H1 (cell line): ENCODE measurements at regions not wholly inside any gene's neighbourhood (a gene's known extent, or its start where the extent isn't known, plus 50 kb on each side); places are given as distances from the start of the nearest gene placed in this dataset.

Experiments used
- BRCA1 ChIP-seq: IDR thresholded peaks from 2 replicates; pipeline ENCODE4 v1.6.1; 2012; ENCODE audit warnings: low read depth, low read length, improper control_type of control experiment
- FOSL1 ChIP-seq: IDR thresholded peaks from 2 replicates; pipeline ENCODE4 v1.6.1; 2011; ENCODE audit warnings: mild to moderate bottlenecking, low read depth, low read length, moderate library complexity; ENCODE audit not compliant: insufficient read depth
- RAD21 ChIP-seq, 2 experiments: IDR thresholded peaks in 1 of 2; conservative IDR thresholded peaks in 1 of 2; 2 replicates each; pipeline ENCODE4 v1.6.1; 2011; ENCODE audit warnings: low read depth in 2 of 2, low read length in 2 of 2, improper control_type of control experiment in 1 of 2, inconsistent platforms in 1 of 2, mild to moderate bottlenecking in 1 of 2, moderate library complexity in 1 of 2
- SP1 ChIP-seq: IDR thresholded peaks from 2 replicates; pipeline ENCODE4 v1.6.1; 2011; ENCODE audit warnings: low read depth, low read length
- TAF1 ChIP-seq: IDR thresholded peaks from 2 replicates; pipeline ENCODE4 v1.6.1; 2011; ENCODE audit warnings: mild to moderate bottlenecking, low read depth, low read length
- TF ChIP-seq, protein P1 (sequence below): fragments of 300-600 bp; sonication (generic); IDR thresholded peaks from 2 replicates; pipeline ENCODE4 v1.7.1; 2012; ENCODE audit warnings: low read length, moderate library complexity, mild to moderate bottlenecking, inconsistent platforms; ENCODE audit not compliant: insufficient replicate concordance

DNA sequence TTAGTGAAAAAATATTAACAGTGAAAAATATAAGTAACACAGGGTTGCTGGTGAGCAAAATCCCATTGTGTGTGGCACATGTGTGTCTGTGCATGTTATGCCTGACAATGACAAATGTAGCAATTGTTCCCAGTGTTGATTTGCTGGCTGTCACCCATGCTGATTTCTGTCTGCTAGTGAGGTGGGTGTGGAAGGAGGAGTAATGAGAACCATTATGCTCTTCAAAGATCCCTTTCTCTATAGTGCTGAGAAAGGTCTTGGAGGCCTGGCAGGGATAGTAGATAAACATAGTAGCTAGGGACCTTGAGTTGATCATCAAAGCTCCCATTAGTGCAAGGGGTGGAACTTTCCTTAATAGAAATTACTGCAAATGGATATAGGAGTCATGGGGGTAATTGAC, 152.5 kb upstream of the CLINT1 start (continued):
- TF ChIP-seq, protein P1, sequence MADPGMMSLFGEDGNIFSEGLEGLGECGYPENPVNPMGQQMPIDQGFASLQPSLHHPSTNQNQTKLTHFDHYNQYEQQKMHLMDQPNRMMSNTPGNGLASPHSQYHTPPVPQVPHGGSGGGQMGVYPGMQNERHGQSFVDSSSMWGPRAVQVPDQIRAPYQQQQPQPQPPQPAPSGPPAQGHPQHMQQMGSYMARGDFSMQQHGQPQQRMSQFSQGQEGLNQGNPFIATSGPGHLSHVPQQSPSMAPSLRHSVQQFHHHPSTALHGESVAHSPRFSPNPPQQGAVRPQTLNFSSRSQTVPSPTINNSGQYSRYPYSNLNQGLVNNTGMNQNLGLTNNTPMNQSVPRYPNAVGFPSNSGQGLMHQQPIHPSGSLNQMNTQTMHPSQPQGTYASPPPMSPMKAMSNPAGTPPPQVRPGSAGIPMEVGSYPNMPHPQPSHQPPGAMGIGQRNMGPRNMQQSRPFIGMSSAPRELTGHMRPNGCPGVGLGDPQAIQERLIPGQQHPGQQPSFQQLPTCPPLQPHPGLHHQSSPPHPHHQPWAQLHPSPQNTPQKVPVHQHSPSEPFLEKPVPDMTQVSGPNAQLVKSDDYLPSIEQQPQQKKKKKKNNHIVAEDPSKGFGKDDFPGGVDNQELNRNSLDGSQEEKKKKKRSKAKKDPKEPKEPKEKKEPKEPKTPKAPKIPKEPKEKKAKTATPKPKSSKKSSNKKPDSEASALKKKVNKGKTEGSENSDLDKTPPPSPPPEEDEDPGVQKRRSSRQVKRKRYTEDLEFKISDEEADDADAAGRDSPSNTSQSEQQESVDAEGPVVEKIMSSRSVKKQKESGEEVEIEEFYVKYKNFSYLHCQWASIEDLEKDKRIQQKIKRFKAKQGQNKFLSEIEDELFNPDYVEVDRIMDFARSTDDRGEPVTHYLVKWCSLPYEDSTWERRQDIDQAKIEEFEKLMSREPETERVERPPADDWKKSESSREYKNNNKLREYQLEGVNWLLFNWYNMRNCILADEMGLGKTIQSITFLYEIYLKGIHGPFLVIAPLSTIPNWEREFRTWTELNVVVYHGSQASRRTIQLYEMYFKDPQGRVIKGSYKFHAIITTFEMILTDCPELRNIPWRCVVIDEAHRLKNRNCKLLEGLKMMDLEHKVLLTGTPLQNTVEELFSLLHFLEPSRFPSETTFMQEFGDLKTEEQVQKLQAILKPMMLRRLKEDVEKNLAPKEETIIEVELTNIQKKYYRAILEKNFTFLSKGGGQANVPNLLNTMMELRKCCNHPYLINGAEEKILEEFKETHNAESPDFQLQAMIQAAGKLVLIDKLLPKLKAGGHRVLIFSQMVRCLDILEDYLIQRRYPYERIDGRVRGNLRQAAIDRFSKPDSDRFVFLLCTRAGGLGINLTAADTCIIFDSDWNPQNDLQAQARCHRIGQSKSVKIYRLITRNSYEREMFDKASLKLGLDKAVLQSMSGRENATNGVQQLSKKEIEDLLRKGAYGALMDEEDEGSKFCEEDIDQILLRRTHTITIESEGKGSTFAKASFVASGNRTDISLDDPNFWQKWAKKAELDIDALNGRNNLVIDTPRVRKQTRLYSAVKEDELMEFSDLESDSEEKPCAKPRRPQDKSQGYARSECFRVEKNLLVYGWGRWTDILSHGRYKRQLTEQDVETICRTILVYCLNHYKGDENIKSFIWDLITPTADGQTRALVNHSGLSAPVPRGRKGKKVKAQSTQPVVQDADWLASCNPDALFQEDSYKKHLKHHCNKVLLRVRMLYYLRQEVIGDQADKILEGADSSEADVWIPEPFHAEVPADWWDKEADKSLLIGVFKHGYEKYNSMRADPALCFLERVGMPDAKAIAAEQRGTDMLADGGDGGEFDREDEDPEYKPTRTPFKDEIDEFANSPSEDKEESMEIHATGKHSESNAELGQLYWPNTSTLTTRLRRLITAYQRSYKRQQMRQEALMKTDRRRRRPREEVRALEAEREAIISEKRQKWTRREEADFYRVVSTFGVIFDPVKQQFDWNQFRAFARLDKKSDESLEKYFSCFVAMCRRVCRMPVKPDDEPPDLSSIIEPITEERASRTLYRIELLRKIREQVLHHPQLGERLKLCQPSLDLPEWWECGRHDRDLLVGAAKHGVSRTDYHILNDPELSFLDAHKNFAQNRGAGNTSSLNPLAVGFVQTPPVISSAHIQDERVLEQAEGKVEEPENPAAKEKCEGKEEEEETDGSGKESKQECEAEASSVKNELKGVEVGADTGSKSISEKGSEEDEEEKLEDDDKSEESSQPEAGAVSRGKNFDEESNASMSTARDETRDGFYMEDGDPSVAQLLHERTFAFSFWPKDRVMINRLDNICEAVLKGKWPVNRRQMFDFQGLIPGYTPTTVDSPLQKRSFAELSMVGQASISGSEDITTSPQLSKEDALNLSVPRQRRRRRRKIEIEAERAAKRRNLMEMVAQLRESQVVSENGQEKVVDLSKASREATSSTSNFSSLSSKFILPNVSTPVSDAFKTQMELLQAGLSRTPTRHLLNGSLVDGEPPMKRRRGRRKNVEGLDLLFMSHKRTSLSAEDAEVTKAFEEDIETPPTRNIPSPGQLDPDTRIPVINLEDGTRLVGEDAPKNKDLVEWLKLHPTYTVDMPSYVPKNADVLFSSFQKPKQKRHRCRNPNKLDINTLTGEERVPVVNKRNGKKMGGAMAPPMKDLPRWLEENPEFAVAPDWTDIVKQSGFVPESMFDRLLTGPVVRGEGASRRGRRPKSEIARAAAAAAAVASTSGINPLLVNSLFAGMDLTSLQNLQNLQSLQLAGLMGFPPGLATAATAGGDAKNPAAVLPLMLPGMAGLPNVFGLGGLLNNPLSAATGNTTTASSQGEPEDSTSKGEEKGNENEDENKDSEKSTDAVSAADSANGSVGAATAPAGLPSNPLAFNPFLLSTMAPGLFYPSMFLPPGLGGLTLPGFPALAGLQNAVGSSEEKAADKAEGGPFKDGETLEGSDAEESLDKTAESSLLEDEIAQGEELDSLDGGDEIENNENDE: no peak
- TF ChIP-seq SP1 (no peak), FOSL1 (no peak), TAF1 (no peak), RAD21 (IDR thresholded peaks at IDR 0.05 in 1 of 2, conservative IDR thresholded peaks at IDR 0.05 in 1 of 2; ENCODE audit: low read depth in 2 of 2, low read length in 2 of 2) (no peak), BRCA1 (no peak)
